ENCODE measurements at regions not wholly inside any gene's neighbourhood (a gene's known extent, or its start where the extent isn't known, plus 50 kb on each side); places are given as distances from the start of the nearest gene placed in this dataset.
"Not testable (repeated sequence)": the region's sequence is repeated elsewhere in the genome, so short reads cannot be mapped to it uniquely, and the experiment has no call there.

GRCh38 chrX:151099001-151099400 lies 77.4 kb upstream of the GPR50 start:
- Histone ChIP-seq H3K9me3 (ENCODE audit: insufficient read depth, low read depth, low read length) (no peaks in the 10 kb centered on the region), H3K4me1 (ENCODE audit: control insufficient read depth in 1 of 2, insufficient read depth in 2 of 2, low read length in 2 of 2) (no peaks in the 10 kb centered on the region), H3K4ac (ENCODE audit: low read depth, low read length) (no peak overlapping the region), H3K36me3 (ENCODE audit: control insufficient read depth in 1 of 2, insufficient read depth in 2 of 2, low read length in 2 of 2) (no peaks in the 10 kb centered on the region), H2BK120ac (ENCODE audit: insufficient read depth, low read length, poor library complexity) (no peak overlapping the region), H3K9ac (ENCODE audit: low read length) (no peak overlapping the region), H2AFZ (ENCODE audit: insufficient read depth, low read length, poor library complexity) (no peak overlapping the region), H2BK5ac (ENCODE audit: low read depth, low read length, poor library complexity) (no peak overlapping the region), H2AK5ac (ENCODE audit: low read length) (no peak overlapping the region), H3K23ac (ENCODE audit: low read length) (no peak overlapping the region), H3K27ac (ENCODE audit: low read depth, low read length) (no peak overlapping the region), H3K4me3 (ENCODE audit: low read depth, low read length) (no peak overlapping the region), H3K18ac (ENCODE audit: low read length) (no peak overlapping the region), H4K12ac (ENCODE audit: low read depth, low read length) (no peak overlapping the region), H3K79me1 (ENCODE audit: low read length) (no peaks in the 10 kb centered on the region), H3K14ac (ENCODE audit: low read length) (no peak overlapping the region), H3K4me2 (ENCODE audit: low read length) (no peak overlapping the region), H3K79me2 (ENCODE audit: control insufficient read depth, insufficient read depth, low read length, poor library complexity) (no peaks in the 10 kb centered on the region), H4K91ac (ENCODE audit: low read depth, low read length) (no peak overlapping the region), H3K27me3 (ENCODE audit: insufficient read depth, low read length) (no peaks in the 10 kb centered on the region), H2BK12ac (ENCODE audit: low read length) (no peak overlapping the region), H4K8ac (ENCODE audit: low read depth, low read length) (no peak overlapping the region)
- no CpG with 5 or more reads among the region's 6 CpGs for WGBS (ENCODE audit: extremely low coverage, insufficient coverage, insufficient read length)
- no peak for DNase-seq

- Histone ChIP-seq H3K27ac (ENCODE audit: low read depth, low read length) (no peak overlapping the region), H2BK120ac (ENCODE audit: insufficient read depth, low read length, poor library complexity) (no peak overlapping the region), H3K79me2 (ENCODE audit: control insufficient read depth, insufficient read depth, low read length, poor library complexity) (no peaks in the 10 kb centered on the region), H3K14ac (ENCODE audit: low read length) (no peak overlapping the region), H3K4me2 (ENCODE audit: low read length) (no peak overlapping the region), H3K36me3 (ENCODE audit: control insufficient read depth in 1 of 2, insufficient read depth in 2 of 2, low read length in 2 of 2) (no peaks in the 10 kb centered on the region), H4K8ac (ENCODE audit: low read depth, low read length) (no peak overlapping the region), H3K9me3 (ENCODE audit: insufficient read depth, low read depth, low read length) (no peaks in the 10 kb centered on the region), H2BK12ac (ENCODE audit: low read length) (no peak overlapping the region), H2AFZ (ENCODE audit: insufficient read depth, low read length, poor library complexity) (no peak overlapping the region), H2BK5ac (ENCODE audit: low read depth, low read length, poor library complexity) (no peak overlapping the region), H2AK5ac (ENCODE audit: low read length) (no peak overlapping the region), H4K91ac (ENCODE audit: low read depth, low read length) (no peak overlapping the region), H3K9ac (ENCODE audit: low read length) (no peak overlapping the region), H3K18ac (ENCODE audit: low read length) (no peak overlapping the region), H3K79me1 (ENCODE audit: low read length) (no peaks in the 10 kb centered on the region), H3K27me3 (ENCODE audit: insufficient read depth, low read length) (no peaks in the 10 kb centered on the region), H3K4me1 (ENCODE audit: control insufficient read depth in 1 of 2, insufficient read depth in 2 of 2, low read length in 2 of 2) (no peaks in the 10 kb centered on the region), H3K23ac (ENCODE audit: low read length) (no peak overlapping the region), H3K4ac (ENCODE audit: low read depth, low read length) (no peak overlapping the region), H4K12ac (ENCODE audit: low read depth, low read length) (no peak overlapping the region), H3K4me3 (ENCODE audit: low read depth, low read length) (no peak overlapping the region)
- DNase-seq, result no peak
- no CpG with 5 or more reads among the region's 1 CpG for WGBS (ENCODE audit: extremely low coverage, insufficient coverage, insufficient read length)
Observed at GRCh38 chrX:151100799-151101198, 75.6 kb upstream of the GPR50 start.

- not testable (repeated sequence) for H3K9ac ChIP-seq (ENCODE audit: low read length); H3K36me3 ChIP-seq (ENCODE audit: control insufficient read depth in 1 of 2, insufficient read depth in 2 of 2, low read length in 2 of 2)
Observed at GRCh38 chrX:151113200-151113599, 63.2 kb upstream of the GPR50 start.

More at GRCh38 chrX:151113200-151113599, 63.2 kb upstream of the GPR50 start:
- not testable (repeated sequence) for H3K79me1 ChIP-seq (ENCODE audit: low read length); H4K8ac ChIP-seq (ENCODE audit: low read depth, low read length); H2AFZ ChIP-seq (ENCODE audit: insufficient read depth, low read length, poor library complexity); H3K4me1 ChIP-seq (ENCODE audit: control insufficient read depth in 1 of 2, insufficient read depth in 2 of 2, low read length in 2 of 2); H2BK12ac ChIP-seq (ENCODE audit: low read length); H2AK5ac ChIP-seq (ENCODE audit: low read length); H3K4me3 ChIP-seq (ENCODE audit: low read depth, low read length); H3K27me3 ChIP-seq (ENCODE audit: insufficient read depth, low read length); H3K14ac ChIP-seq (ENCODE audit: low read length); H4K12ac ChIP-seq (ENCODE audit: low read depth, low read length); H2BK5ac ChIP-seq (ENCODE audit: low read depth, low read length, poor library complexity); H3K4me2 ChIP-seq (ENCODE audit: low read length); DNase-seq; H4K91ac ChIP-seq (ENCODE audit: low read depth, low read length); H3K9me3 ChIP-seq (ENCODE audit: insufficient read depth, low read depth, low read length); H3K79me2 ChIP-seq (ENCODE audit: control insufficient read depth, insufficient read depth, low read length, poor library complexity); H2BK120ac ChIP-seq (ENCODE audit: insufficient read depth, low read length, poor library complexity); H3K18ac ChIP-seq (ENCODE audit: low read length); H3K23ac ChIP-seq (ENCODE audit: low read length); H3K27ac ChIP-seq (ENCODE audit: low read depth, low read length); H3K4ac ChIP-seq (ENCODE audit: low read depth, low read length)
- WGBS (ENCODE audit: extremely low coverage, insufficient coverage, insufficient read length), result no CpG with 5 or more reads among the region's 3 CpGs

Data from trophoblast cell (in vitro differentiated cells and primary cell).